H1 (cell line): ENCODE measurements at regions not wholly inside any gene's neighbourhood (a gene's known extent, or its start where the extent isn't known, plus 50 kb on each side); places are given as distances from the start of the nearest gene placed in this dataset.

Experiments
- EZH2 ChIP-seq: fragments of 200-600 bp; sonication (generic); IDR thresholded peaks from 2 replicates; pipeline ENCODE4 v1.7.1; 2012; ENCODE audit warnings: low read depth, mild to moderate bottlenecking, moderate library complexity, low read length, inconsistent platforms; ENCODE audit not compliant: severe bottlenecking
- RBBP5 ChIP-seq: IDR thresholded peaks from 2 replicates; pipeline ENCODE4 v1.7.1; 2012; ENCODE audit warnings: low read depth, mild to moderate bottlenecking, inconsistent platforms, low read length, moderate library complexity, borderline replicate concordance
- TBP ChIP-seq: IDR thresholded peaks from 2 replicates; pipeline ENCODE4 v1.6.1; 2011; ENCODE audit warnings: low read depth, low read length, improper control_type of control experiment

GRCh38 chr5:39772307-39772706 is 347.5 kb upstream of the DAB2 start:
- TF ChIP-seq EZH2 (no peak), TBP (no peak), RBBP5 (no peak)
